Tibial nerve (tissue), 3 donors: ENCODE measurements at regions not wholly inside any gene's neighbourhood (a gene's known extent, or its start where the extent isn't known, plus 50 kb on each side); places are given as distances from the start of the nearest gene placed in this dataset.

ENCODE experiments used
- POLR2A ChIP-seq, 2 donors: fragments of 450-650 bp; IDR thresholded peaks; one replicate each; pipeline ENCODE4 v1.6.1; 2017; ENCODE audit warnings: antibody characterized with exemption in 2 of 2, mild to moderate bottlenecking in 2 of 2, moderate library complexity in 2 of 2
- TF ChIP-seq, protein P1 (sequence below), 5 experiments: fragments of 200-600 bp in 3 of 5; fragments of 450-650 bp in 2 of 5; sonication (generic) in 3 of 5; IDR thresholded peaks; one replicate each; pipeline ENCODE4 v1.5.1; 2016 to 2019; ENCODE audit warnings: antibody characterized with exemption in 5 of 5, mild to moderate bottlenecking in 3 of 5, moderate library complexity in 2 of 5

DNA sequence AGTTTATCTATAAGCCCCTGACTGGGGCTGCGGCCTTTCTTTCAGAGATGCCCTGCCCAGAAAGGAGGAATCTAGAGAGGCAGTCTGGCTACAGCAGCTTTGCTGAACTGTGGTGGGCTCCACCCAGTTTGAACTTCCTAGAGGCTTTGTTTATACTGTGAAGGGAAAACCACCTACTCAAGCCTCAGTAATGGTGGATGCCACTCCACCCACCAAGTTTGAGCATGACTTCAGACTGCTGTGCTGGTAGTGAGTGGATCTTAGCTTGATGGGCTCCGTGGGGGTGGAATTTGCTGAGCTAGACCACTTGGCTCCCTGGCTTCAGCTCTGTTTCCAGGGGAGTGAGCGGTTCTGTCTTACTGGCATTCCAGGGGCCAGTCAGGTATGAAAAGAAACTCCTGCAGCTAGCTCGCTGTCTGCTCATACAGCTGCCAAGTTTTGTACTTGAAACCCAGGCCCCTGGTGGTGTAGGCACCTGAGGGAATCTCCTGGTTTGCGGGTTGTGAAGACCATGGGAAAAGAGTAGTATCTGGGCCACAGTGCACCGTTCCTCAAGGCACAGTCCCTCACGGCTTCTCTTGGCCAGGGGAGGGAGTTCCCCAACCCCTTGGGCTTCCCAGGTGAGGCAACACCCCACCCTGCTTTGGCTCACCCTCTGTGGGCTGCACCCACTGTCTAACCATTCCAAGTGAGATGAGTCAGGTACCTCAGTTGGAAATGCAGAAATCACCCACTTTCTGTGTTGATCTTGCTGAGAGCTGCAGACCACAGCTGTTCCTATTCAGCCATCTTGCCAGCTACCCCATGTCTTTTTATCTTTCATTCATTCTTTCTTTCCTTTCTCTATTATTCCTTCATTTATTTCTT, 211.8 kb upstream of the C9orf72 start:
- TF ChIP-seq, protein P1, sequence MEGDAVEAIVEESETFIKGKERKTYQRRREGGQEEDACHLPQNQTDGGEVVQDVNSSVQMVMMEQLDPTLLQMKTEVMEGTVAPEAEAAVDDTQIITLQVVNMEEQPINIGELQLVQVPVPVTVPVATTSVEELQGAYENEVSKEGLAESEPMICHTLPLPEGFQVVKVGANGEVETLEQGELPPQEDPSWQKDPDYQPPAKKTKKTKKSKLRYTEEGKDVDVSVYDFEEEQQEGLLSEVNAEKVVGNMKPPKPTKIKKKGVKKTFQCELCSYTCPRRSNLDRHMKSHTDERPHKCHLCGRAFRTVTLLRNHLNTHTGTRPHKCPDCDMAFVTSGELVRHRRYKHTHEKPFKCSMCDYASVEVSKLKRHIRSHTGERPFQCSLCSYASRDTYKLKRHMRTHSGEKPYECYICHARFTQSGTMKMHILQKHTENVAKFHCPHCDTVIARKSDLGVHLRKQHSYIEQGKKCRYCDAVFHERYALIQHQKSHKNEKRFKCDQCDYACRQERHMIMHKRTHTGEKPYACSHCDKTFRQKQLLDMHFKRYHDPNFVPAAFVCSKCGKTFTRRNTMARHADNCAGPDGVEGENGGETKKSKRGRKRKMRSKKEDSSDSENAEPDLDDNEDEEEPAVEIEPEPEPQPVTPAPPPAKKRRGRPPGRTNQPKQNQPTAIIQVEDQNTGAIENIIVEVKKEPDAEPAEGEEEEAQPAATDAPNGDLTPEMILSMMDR (IDR thresholded peaks at IDR 0.05), result no peak
- TF ChIP-seq POLR2A (IDR thresholded peaks at IDR 0.05), result no peak
